SK-N-MC (cell line): ENCODE measurements at regions not wholly inside any gene's neighbourhood (a gene's known extent, or its start where the extent isn't known, plus 50 kb on each side); places are given as distances from the start of the nearest gene placed in this dataset.

ENCODE experiments used
- EZH2 ChIP-seq: fragments of 200-600 bp; sonication (generic); IDR thresholded peaks from one replicate; pipeline ENCODE4 v1.6.1; 2017; ENCODE audit warnings: antibody characterized with exemption
- FOXP2 ChIP-seq: optimal IDR thresholded peaks from 2 replicates; pipeline ENCODE3; 2011; ENCODE audit warnings: mild to moderate bottlenecking, moderate library complexity; ENCODE audit not compliant: insufficient read depth; ENCODE audit errors: extremely low read length, control extremely low read depth
- POLR2AphosphoS5 ChIP-seq: IDR thresholded peaks from 2 replicates; pipeline ENCODE4 v1.6.1; 2012; ENCODE audit warnings: mild to moderate bottlenecking, low read depth, low read length, borderline replicate concordance

GRCh38 chr6:90368001-90368400, 71.4 kb upstream of the BACH2 start:
- TF ChIP-seq EZH2 = no peak
- no peak for TF ChIP-seq POLR2AphosphoS5
- no peak for TF ChIP-seq FOXP2
